ENCODE measurements at regions not wholly inside any gene's neighbourhood (a gene's known extent, or its start where the extent isn't known, plus 50 kb on each side); places are given as distances from the start of the nearest gene placed in this dataset.

DNA sequence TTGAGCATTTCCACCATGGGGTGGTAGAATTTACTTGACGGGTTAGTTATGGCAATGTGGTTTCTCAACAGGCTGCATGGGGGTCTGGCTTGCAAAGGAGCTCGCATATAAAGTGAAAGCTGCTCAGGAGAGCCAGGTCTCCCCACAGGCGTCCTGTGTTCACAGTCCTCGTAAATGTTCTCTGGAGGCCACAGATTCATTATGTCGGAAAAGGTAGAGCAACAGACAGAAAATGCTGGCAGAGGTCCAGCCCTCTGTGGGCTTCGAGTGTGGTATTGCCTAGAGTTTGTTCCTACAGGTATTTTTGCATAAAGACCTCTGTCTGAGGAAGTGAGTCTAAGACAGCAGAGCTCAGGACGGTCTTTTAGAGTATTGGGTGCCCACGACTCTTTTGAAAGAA is 96.4 kb downstream of the CDCA7 start:
- H3K4me3 ChIP-seq (ENCODE audit: low read depth, low read length) = no peak overlapping the region
- in situ Hi-C loops (cut with HindIII; ENCODE audit: low sequenced_read_pairs) = no loop called here
- DNase-seq (ENCODE audit: low read depth) = no peak
- TF ChIP-seq, protein P1, sequence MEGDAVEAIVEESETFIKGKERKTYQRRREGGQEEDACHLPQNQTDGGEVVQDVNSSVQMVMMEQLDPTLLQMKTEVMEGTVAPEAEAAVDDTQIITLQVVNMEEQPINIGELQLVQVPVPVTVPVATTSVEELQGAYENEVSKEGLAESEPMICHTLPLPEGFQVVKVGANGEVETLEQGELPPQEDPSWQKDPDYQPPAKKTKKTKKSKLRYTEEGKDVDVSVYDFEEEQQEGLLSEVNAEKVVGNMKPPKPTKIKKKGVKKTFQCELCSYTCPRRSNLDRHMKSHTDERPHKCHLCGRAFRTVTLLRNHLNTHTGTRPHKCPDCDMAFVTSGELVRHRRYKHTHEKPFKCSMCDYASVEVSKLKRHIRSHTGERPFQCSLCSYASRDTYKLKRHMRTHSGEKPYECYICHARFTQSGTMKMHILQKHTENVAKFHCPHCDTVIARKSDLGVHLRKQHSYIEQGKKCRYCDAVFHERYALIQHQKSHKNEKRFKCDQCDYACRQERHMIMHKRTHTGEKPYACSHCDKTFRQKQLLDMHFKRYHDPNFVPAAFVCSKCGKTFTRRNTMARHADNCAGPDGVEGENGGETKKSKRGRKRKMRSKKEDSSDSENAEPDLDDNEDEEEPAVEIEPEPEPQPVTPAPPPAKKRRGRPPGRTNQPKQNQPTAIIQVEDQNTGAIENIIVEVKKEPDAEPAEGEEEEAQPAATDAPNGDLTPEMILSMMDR (IDR thresholded peaks at IDR 0.05; ENCODE audit: low read depth, low read length, missing control alignments) = no peak

DNA sequence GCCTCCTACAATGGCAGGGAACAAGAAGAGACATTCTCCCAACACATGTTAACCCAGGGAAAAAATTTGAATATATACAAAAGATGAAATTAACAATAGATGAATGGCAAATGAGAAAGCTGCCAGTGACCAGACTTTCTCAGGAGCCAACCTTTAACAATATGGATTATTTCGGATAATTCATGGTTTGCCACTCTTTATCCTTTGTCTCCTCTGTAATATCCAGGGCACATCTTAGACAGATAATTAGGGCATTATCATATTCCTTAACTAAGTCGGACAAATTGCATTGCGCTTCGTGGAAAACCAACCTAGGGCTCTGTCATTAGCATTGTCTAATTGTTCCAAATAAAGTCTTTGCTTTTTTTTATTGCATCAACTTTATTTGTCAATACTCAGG is 97.3 kb downstream of the CDCA7 start:
- in situ Hi-C loops (cut with HindIII; ENCODE audit: low sequenced_read_pairs) = no loop called here

DNA sequence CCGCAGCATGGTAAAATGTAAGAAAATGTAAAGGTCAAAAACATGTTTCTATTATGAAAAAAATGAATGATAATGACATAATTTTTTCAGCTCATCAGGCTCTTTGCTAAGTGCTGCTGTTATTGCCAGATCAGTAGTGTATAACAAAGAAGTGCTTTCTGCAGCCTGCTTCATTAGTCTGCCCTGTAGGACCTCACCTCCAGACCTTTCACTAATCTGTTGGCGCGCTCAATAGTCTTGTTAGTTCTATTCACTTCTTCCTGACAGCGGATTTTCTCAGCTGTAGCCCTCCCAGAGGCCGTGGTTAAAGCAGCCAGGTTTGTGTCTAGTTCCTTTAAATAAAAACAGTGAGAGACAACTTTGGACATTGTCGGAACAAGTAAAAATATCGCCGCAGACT is 97.7 kb downstream of the CDCA7 start:
- in situ Hi-C loops (cut with HindIII; ENCODE audit: low sequenced_read_pairs) = no loop called here
- H3K4me3 ChIP-seq (ENCODE audit: low read depth, low read length) = no peak overlapping the region
- DNase-seq (ENCODE audit: low read depth) = no peak
- TF ChIP-seq, protein P1 (IDR thresholded peaks at IDR 0.05; ENCODE audit: low read depth, low read length, missing control alignments) = no peak

More for the DNA sequence above, 97.3 kb downstream of the CDCA7 start:
- TF ChIP-seq, protein P1 (IDR thresholded peaks at IDR 0.05; ENCODE audit: low read depth, low read length, missing control alignments) = no peak
- H3K4me3 ChIP-seq (ENCODE audit: low read depth, low read length) = no peak overlapping the region
- DNase-seq (ENCODE audit: low read depth) = no peak

DNA sequence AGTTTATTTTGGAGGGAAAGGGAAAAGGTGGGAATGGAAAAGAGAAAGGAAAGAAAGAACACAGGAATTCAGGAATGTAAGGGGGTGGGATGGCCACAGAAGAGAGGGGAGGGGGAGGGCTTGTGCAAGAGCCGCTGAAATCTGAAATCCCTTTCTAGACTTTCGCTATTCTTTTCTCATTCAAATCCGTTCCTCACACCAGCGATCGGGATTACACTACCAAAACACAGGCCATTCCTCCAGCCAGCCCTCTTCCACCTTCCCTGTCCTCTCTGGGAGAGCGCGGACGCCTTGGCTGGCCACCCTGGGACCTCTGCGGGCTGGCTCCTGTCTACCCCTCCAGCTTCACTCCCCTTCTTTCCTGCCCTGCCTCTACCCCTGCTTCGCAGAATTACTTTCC is 102.3 kb downstream of the CDCA7 start:
- in situ Hi-C loops (cut with HindIII; ENCODE audit: low sequenced_read_pairs) = no loop called here
- H3K4me3 ChIP-seq (ENCODE audit: low read depth, low read length) = no peak overlapping the region
- TF ChIP-seq, protein P1 (IDR thresholded peaks at IDR 0.05; ENCODE audit: low read depth, low read length, missing control alignments) = no peak
- no peak for DNase-seq (ENCODE audit: low read depth)

DNA sequence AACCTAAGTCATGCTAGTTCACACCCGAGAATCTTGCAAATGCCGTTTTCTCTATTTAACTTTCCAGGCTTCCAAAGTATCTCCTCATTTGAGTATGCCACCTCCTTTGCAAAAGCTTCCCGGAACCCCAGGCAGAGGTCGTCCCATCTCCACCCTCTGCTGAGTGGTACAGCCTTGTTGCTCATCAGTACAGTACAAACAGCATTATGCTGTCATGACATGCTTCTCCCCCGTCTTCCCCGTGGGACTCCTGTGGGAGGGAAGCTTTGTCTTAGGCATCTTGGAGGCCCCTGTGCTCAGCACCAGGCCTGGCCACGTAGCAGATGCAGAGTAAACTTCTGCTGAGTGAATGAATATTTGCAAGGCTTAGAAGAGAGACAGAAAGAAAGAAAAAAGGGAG is 102.7 kb downstream of the CDCA7 start:
- DNase-seq (ENCODE audit: low read depth) = no peak
- in situ Hi-C loops (cut with HindIII; ENCODE audit: low sequenced_read_pairs) = no loop called here
- TF ChIP-seq, protein P1 (IDR thresholded peaks at IDR 0.05; ENCODE audit: low read depth, low read length, missing control alignments) = no peak
- H3K4me3 ChIP-seq (ENCODE audit: low read depth, low read length) = no peak overlapping the region

DNA sequence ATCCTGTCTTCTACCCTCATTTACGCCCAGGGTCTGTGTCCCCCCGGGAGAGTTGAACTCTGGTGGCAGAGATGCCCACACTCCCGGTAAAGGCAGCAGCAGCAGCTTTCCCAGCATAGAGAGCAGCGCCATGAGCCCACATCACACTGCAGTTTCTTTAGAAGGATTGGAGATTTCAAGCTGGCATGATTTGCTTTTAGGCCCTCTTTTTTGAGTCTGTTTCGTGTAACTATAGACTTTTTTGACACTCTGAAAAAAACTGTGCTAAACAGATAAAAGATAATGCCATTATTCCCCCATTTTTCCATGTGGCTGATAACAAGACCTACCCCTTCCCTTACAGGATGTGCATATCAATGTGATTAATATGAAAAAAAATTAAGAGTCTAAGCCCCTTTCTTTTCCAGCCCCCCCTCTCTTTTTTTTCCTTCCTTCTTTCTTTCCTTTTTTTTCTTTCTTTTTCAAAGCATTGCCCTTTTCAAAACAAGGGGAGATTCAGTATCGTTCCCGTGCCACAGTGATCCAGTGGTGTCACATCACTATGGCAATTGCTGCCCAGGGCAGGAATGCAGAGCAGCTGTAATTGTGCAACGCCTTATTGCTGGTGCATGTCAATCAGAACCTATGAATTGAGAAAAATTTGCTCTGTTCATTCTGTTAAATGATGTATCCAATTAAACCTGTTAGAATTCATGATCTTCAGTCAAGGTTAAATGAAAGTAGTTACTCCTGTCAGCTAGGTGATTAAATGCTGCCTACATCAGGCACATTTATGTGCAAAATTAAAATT is 104.5 kb downstream of the CDCA7 start:
- TF ChIP-seq, protein P1 (IDR thresholded peaks at IDR 0.05; ENCODE audit: low read depth, low read length, missing control alignments) = no peak
- in situ Hi-C loops (cut with HindIII; ENCODE audit: low sequenced_read_pairs) = no loop called here
- H3K4me3 ChIP-seq (ENCODE audit: low read depth, low read length) = no peak overlapping the region

More for the DNA sequence above, 104.5 kb downstream of the CDCA7 start:
- DNase-seq (ENCODE audit: low read depth) = no peak

Data from astrocyte of the cerebellum (primary cell).